Stomach smooth muscle (tissue), 2 donors: ENCODE measurements at regions not wholly inside any gene's neighbourhood (a gene's known extent, or its start where the extent isn't known, plus 50 kb on each side); places are given as distances from the start of the nearest gene placed in this dataset.
A peak's percentile ranks its signal among the peaks of the same experiment; 100 is the strongest.

ENCODE experiments used
- H3K27ac ChIP-seq: one replicate; pipeline ENCODE4 v1.7.0; 2013; ENCODE audit warnings: mild to moderate bottlenecking, low read length, inconsistent platforms
- H3K27me3 ChIP-seq, 2 donors: one replicate each; pipeline ENCODE4 v1.7.0; 2013; ENCODE audit warnings: low read length in 2 of 2; ENCODE audit not compliant: insufficient read depth in 2 of 2, control insufficient read depth in 1 of 2
- H3K36me3 ChIP-seq, 2 donors: one replicate each; pipeline ENCODE4 v1.7.0; 2013; ENCODE audit warnings: low read length in 2 of 2; ENCODE audit not compliant: control insufficient read depth in 2 of 2, insufficient read depth in 2 of 2
- H3K4me1 ChIP-seq: one replicate; pipeline ENCODE4 v1.7.0; 2013; ENCODE audit warnings: low read length; ENCODE audit not compliant: control insufficient read depth, insufficient read depth
- H3K4me3 ChIP-seq, 2 donors: one replicate each; pipeline ENCODE4 v1.7.0; 2013; ENCODE audit warnings: low read length in 2 of 2
- H3K9ac ChIP-seq, 2 donors: one replicate each; pipeline ENCODE4 v1.7.0; 2013; ENCODE audit warnings: low read length in 2 of 2, mild to moderate bottlenecking in 1 of 2
- H3K9me3 ChIP-seq, 2 donors: one replicate each; pipeline ENCODE4 v1.7.0; 2013; ENCODE audit warnings: low read length in 2 of 2; ENCODE audit not compliant: control insufficient read depth in 2 of 2
- donor health status: healthy.
- donor health status: Pancreatic carcinoma.

- peaks cover 0 to 11% of the 10 kb centered on the region in 2 donors for H3K9me3 ChIP-seq
- no peak overlapping the region for H3K27ac ChIP-seq
- H3K4me3 ChIP-seq = no peak overlapping the region
These were observed 392.5 kb downstream of the RPS24 start for GRCh38 chr10:78426181-78426580.

GRCh38 chr10:78427497-78428031, 393.9 kb downstream of the RPS24 start:
- H3K27ac ChIP-seq = no peak overlapping the region
- H3K36me3 ChIP-seq = no peaks in the 10 kb centered on the region
- no peak overlapping the region for H3K4me3 ChIP-seq
- peaks cover 0 to 11% of the 10 kb centered on the region in 2 donors for H3K9me3 ChIP-seq
- H3K9ac ChIP-seq = no peak overlapping the region
- no peaks in the 10 kb centered on the region for H3K27me3 ChIP-seq
- peaks cover 6% of the 10 kb centered on the region for H3K4me1 ChIP-seq

More at GRCh38 chr10:78426181-78426580, 392.5 kb downstream of the RPS24 start:
- Histone ChIP-seq H3K9ac (no peak overlapping the region), H3K27me3 (no peaks in the 10 kb centered on the region), H3K36me3 (no peaks in the 10 kb centered on the region), H3K4me1 (peaks cover 6% of the 10 kb centered on the region)

- peaks cover 0 to 11% of the 10 kb centered on the region in 2 donors for H3K9me3 ChIP-seq
- no peak overlapping the region for H3K27ac ChIP-seq
- H3K4me3 ChIP-seq = no peak overlapping the region
- peaks cover 16% of the 10 kb centered on the region for H3K4me1 ChIP-seq
- no peaks in the 10 kb centered on the region for H3K36me3 ChIP-seq
- no peaks in the 10 kb centered on the region for H3K27me3 ChIP-seq
- no peak overlapping the region for H3K9ac ChIP-seq
These were observed 394.9 kb downstream of the RPS24 start for GRCh38 chr10:78428579-78428978.

- Histone ChIP-seq H3K27me3 (no peaks in the 10 kb centered on the region), H3K27ac (no peak overlapping the region), H3K9ac (no peak overlapping the region), H3K9me3 (peaks cover 0 to 5% of the 10 kb centered on the region in 2 donors), H3K4me1 (peaks cover 30% of the 10 kb centered on the region), H3K36me3 (no peaks in the 10 kb centered on the region), H3K4me3 (no peak overlapping the region)
These were observed 396.3 kb downstream of the RPS24 start for GRCh38 chr10:78429984-78430383.

- no peaks in the 10 kb centered on the region for H3K36me3 ChIP-seq
- H3K9me3 ChIP-seq = no peaks in the 10 kb centered on the region
- peak overlapping the region; percentile 53 for H3K27ac ChIP-seq
- no peak overlapping the region for H3K9ac ChIP-seq
- H3K4me1 ChIP-seq = peaks cover 51% of the 10 kb centered on the region
- no peak overlapping the region for H3K4me3 ChIP-seq
- no peaks in the 10 kb centered on the region for H3K27me3 ChIP-seq
These were observed 398.9 kb downstream of the RPS24 start for GRCh38 chr10:78432583-78432982.

GRCh38 chr10:78433076-78433595, 399.5 kb downstream of the RPS24 start:
- Histone ChIP-seq H3K4me1 (peaks cover 57% of the 10 kb centered on the region), H3K27ac (peak overlapping the region; percentile 53), H3K36me3 (no peaks in the 10 kb centered on the region), H3K9me3 (no peaks in the 10 kb centered on the region), H3K9ac (no peak overlapping the region), H3K4me3 (no peak overlapping the region), H3K27me3 (no peaks in the 10 kb centered on the region)

GRCh38 chr10:78433766-78434535, 400.3 kb downstream of the RPS24 start:
- Histone ChIP-seq H3K9me3 (no peaks in the 10 kb centered on the region), H3K36me3 (no peaks in the 10 kb centered on the region), H3K27ac (no peak overlapping the region), H3K4me3 (peak overlapping the region in 1 of 2 donors; percentile 22), H3K9ac (no peak overlapping the region), H3K27me3 (no peaks in the 10 kb centered on the region), H3K4me1 (peaks cover 65% of the 10 kb centered on the region)

- H3K27me3 ChIP-seq = no peaks in the 10 kb centered on the region
- H3K4me1 ChIP-seq = peaks cover 72% of the 10 kb centered on the region
- H3K9me3 ChIP-seq = no peaks in the 10 kb centered on the region
- no peak overlapping the region for H3K9ac ChIP-seq
- no peak overlapping the region for H3K27ac ChIP-seq
- no peaks in the 10 kb centered on the region for H3K36me3 ChIP-seq
- H3K4me3 ChIP-seq = no peak overlapping the region
These were observed 401.2 kb downstream of the RPS24 start for GRCh38 chr10:78434886-78435285.

GRCh38 chr10:78435484-78436221, 402.0 kb downstream of the RPS24 start:
- no peak overlapping the region for H3K27ac ChIP-seq
- no peaks in the 10 kb centered on the region for H3K9me3 ChIP-seq
- H3K4me1 ChIP-seq = peaks cover 70% of the 10 kb centered on the region
- H3K27me3 ChIP-seq = no peaks in the 10 kb centered on the region
- H3K9ac ChIP-seq = no peak overlapping the region
- no peaks in the 10 kb centered on the region for H3K36me3 ChIP-seq
- H3K4me3 ChIP-seq = no peak overlapping the region

- H3K4me3 ChIP-seq = no peak overlapping the region
- no peak overlapping the region for H3K9ac ChIP-seq
- H3K27me3 ChIP-seq = no peaks in the 10 kb centered on the region
- H3K9me3 ChIP-seq = no peaks in the 10 kb centered on the region
- no peaks in the 10 kb centered on the region for H3K36me3 ChIP-seq
- no peak overlapping the region for H3K27ac ChIP-seq
- H3K4me1 ChIP-seq = peaks cover 67% of the 10 kb centered on the region
These were observed 402.5 kb downstream of the RPS24 start for GRCh38 chr10:78436222-78436573.
